Fibroblast of villous mesenchyme (primary cell): ENCODE measurements at regions not wholly inside any gene's neighbourhood (a gene's known extent, or its start where the extent isn't known, plus 50 kb on each side); places are given as distances from the start of the nearest gene placed in this dataset.

Experiments
- DNase-seq: peaks from one replicate; pipeline ENCODE4 v3.0.0-alpha.2; 2010; ENCODE audit warnings: low read depth
- H3K4me3 ChIP-seq: 2 replicates; pipeline ENCODE4 v1.5.1; 2011; ENCODE audit warnings: low read depth, mild to moderate bottlenecking, low read length
- CTCF ChIP-seq: IDR thresholded peaks from 2 replicates; pipeline ENCODE4 v1.5.1; 2012; ENCODE audit warnings: low read depth, mild to moderate bottlenecking, low read length; ENCODE audit not compliant: insufficient read depth

DNA sequence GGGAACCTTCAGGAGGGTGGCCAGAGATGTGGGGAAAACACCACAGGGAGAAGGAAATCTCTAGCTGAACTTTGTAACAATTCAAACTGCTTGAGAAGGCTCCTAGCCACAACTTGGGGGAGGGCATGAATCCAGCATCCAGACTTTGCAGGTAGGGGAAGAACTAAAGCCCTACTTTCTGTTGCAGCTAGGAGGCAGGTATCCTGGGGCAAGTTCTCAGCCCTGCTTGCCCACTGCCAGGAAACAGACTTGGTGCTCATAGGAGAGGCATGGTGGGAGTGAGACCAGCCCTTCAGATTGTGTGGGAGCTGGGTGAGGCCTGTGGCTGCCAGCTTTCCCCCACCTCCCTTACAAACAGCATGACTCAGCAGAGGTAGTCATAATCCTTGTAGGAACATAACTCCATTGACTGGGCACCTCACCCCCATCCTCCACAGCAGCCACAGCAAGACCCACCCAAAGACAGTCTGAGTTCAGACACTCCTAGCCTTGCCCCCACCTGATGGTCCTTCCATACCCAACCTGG lies 209.5 kb upstream of the CPEB2 start:
- no peak overlapping the region for H3K4me3 ChIP-seq
- DNase-seq = no peak
- no peak for TF ChIP-seq CTCF

DNA sequence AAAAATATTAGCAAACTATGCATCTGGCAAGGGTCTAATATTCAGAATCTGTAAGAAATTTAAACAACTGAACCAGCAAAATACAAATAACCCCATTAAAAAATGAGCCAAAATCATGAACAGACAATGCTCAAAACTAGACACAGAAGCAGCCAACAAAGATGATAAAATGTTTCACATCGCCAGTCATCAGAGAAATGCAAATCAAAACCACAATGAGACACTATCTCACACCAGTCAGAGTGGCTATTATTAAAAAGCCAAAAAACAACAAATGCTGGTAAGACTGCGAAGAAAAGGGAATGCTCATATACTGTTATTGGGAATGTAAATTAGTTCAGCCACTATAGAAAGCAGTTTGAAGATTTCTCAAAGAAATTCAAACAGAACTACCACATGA lies 201.3 kb upstream of the CPEB2 start:
- TF ChIP-seq CTCF = no peak

DNA sequence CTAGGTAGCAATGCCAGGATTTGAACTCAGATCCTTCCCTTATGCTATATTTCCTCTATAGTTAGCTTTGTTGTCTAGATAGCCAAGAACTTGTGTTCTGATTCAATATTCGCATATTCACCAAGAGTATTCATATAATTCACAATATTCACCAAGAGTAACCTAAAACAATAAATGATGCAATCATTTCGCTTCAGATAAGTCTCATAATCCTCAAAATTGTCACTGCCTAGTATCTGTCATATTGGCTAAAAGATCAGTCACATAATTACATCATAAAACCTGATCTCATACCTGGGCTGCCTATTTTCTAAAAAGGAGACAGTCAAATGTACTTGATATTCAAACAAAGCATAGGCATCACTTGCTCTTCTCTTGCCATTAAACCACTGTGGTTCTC lies 199.7 kb upstream of the CPEB2 start:
- no peak overlapping the region for H3K4me3 ChIP-seq
- no peak for TF ChIP-seq CTCF
- no peak for DNase-seq

More for the DNA sequence above, 201.3 kb upstream of the CPEB2 start:
- no peak for DNase-seq
- H3K4me3 ChIP-seq = no peak overlapping the region

- no peak for TF ChIP-seq CTCF
- no peak overlapping the region for H3K4me3 ChIP-seq
Observed at GRCh38 chr4:14807856-14808255, 194.4 kb upstream of the CPEB2 start.

GRCh38 chr4:14809203-14809602 lies 193.1 kb upstream of the CPEB2 start:
- no peak for TF ChIP-seq CTCF

More at GRCh38 chr4:14807856-14808255, 194.4 kb upstream of the CPEB2 start:
- DNase-seq = no peak

GRCh38 chr4:14810121-14810520 lies 192.2 kb upstream of the CPEB2 start:
- H3K4me3 ChIP-seq = no peak overlapping the region
- TF ChIP-seq CTCF = no peak
- no peak for DNase-seq

More at GRCh38 chr4:14809203-14809602, 193.1 kb upstream of the CPEB2 start:
- H3K4me3 ChIP-seq = no peak overlapping the region
- no peak for DNase-seq

GRCh38 chr4:14810568-14810967 lies 191.7 kb upstream of the CPEB2 start:
- TF ChIP-seq CTCF = no peak
- DNase-seq = no peak
- no peak overlapping the region for H3K4me3 ChIP-seq
